Activated CD4-positive, alpha-beta T cell treated with anti-CD3 and anti-CD28 coated beads, Interleukin-2, amount 50 U/mL, for 24 hours (primary cell): ENCODE measurements at regions not wholly inside any gene's neighbourhood (a gene's known extent, or its start where the extent isn't known, plus 50 kb on each side); places are given as distances from the start of the nearest gene placed in this dataset.
"Not testable (repeated sequence)": the region's sequence is repeated elsewhere in the genome, so short reads cannot be mapped to it uniquely, and the experiment has no call there.

Experiments used
- DNase-seq, 2 donors: peaks; one replicate each; pipeline ENCODE4 v3.0.0-alpha.2; 2020; ENCODE audit warnings: low read depth in 1 of 2, low spot score in 1 of 2

GRCh38 chrX:150205011-150205410 lies 158.1 kb upstream of the MAMLD1 start:
- DNase-seq = no peak

DNA sequence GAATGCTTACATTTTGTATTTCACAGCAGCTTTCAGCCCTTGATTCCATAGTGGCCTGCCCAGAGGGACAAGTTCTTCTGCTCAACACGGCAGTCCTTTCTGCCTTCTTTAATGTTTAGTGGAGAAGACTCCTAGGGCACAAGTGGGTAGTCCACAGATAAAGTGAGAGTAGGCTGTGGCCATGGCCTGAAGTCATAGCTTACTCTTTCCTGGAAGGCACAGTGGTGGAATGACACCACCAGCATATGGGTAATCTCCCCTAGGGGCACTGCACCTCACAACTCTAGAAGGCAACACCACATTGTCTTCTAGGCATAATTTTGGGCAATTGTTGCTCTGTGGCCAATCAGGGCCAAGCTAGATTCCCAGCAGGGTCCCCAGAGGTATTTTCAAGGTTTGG lies 155.4 kb upstream of the MAMLD1 start:
- no peak for DNase-seq

- no peak for DNase-seq
These were observed 151.1 kb upstream of the MAMLD1 start for GRCh38 chrX:150211988-150212387.

GRCh38 chrX:150212672-150213480 lies 150.2 kb upstream of the MAMLD1 start:
- DNase-seq = no peak

DNA sequence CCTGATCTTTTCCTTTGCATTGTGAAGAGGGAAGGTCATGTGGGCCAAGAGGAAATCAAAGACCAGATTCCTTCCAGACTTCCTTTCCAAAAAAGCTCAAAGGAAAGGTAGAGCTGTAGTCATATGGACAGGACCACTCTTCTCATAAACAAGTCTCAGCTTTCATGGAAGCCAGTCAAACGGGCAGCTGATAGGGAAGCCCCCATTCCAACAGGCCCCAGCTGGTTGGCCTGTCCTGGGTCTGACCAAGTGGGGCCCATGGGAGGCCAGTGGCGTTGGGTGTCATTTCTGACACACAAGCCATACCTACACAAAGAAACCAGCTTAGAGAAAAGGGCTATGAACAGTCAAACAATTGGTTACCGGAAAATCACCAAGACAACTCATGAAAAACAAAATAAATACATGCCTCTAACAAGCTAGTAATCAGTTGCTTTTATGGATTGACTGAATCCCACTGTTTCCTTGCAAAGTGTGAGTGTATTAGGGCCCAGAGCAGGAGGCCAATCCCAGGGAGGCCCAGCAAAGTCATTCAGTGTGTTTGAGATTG lies 149.6 kb upstream of the MAMLD1 start:
- no peak for DNase-seq

DNA sequence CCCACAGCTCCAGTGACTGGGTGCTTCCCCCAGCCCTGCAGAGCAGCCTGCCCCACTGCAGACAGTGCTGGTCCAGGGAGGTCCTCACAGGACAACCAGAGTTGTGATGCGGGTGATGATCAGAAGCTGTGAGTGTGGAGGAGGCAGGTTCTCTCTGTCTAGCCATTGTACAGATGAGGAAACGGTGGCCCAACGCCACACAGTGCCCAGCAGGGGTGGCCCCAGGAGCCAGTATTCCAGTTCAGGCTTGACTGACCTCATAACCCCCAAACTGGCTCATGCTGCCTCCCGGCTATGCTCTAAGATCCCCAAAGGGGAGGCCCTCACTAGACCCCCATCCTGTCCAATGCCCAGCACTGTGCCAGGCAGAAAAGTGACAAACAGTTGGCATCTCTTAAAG lies 147.1 kb upstream of the MAMLD1 start:
- not testable (repeated sequence) for DNase-seq

DNA sequence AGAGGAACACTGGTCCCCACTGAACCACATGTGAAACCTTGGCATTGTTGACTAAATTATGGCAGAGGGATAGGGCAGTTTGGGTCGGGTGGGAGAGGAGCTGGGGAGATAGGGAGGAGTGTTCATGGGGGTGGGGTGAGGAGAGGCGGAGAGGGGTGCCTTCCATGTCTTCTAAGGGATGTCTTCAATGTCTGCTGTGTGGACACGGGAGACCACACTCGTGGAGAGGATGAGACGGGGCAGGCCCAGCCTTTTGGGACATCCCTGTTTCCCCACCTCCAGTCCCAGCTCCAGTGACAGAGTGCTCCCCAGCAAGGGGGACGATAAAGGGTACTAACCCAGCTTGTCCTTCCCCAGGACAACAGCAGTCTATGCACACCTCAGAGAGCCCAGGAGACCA lies 146.4 kb upstream of the MAMLD1 start:
- DNase-seq = no peak

- no peak for DNase-seq
These were observed 145.5 kb upstream of the MAMLD1 start for GRCh38 chrX:150217609-150218008.

GRCh38 chrX:150219374-150220185 lies 143.5 kb upstream of the MAMLD1 start:
- DNase-seq = no peak

DNA sequence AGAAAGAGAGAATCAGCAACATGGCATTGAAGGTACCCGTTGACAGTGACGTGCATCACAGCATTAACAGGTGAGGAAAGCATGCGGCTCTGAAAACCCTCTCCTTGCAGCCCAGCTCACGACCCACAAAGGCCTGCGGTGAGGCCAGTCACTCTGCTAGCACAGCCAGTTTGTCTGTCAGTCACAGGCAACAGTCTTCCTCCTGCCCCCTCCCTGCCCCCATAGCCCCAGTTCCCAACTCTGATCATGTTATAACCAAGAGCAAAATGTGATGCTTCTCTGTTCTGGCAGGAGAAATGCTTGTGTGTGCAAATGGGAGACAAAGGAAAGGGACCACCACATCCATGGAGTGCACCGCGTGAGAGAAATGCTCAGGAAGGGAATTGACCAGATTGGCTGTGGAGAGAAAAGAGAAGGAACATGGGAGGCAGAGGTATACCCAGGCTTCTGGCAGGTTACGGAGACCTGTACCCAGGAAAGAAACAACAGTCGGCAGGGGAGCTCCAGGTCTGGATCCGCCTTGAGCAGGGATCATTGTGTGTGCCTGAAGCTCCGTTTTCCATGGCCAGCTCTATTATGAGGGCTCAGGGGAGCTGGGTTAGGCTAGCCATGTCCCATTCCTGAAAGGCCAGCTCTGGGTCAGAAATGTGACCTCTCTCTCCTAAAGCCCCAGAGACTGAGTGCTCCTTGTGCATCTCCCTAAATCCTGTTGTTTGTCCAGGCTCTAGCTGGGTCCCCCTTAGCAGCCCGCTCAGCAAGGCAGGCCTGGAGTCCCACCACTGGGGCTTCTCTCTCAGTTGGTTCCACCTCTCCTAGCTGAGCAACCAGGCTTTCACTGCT lies 139.7 kb upstream of the MAMLD1 start:
- no peak for DNase-seq

DNA sequence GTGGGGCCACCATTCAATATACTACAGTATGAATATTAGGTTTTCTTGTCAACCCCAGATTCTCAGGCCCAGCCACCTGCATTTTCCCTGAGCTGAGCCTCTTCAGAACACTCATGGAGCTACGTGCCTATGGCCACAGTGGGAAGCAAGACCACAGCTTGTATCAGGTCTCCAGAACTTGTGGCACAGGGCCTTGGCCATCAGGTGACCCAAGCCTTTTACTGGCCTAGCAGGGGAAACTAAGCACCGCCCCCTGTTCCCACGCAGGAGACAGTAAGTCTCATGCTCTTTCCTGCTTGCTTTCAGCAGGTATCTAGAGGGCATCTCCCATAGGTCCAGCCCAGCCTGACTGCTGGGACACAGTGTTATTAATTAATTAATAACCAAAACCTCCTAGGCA lies 138.4 kb upstream of the MAMLD1 start:
- DNase-seq = no peak

DNA sequence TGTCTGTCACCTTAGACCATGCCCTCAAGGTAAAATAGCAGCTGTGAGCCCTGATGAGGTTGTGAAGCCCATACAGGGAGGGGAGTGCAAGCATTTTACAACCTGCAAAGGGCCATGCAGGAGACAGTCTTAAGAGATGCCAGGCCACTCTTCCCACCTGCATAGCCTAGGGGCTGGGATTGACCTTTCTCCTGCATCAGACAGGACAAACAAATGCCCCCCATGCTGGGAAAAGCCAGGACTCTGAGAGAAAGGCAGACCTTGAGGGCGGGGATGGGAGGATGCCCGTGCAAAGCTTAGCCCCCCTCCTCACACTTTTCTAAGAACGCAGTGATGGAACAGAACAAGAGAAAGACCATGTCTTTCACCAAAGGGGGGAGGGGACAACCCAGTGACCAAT lies 137.9 kb upstream of the MAMLD1 start:
- no peak for DNase-seq

- no peak for DNase-seq
These were observed 137.4 kb upstream of the MAMLD1 start for GRCh38 chrX:150225756-150226155.

DNA sequence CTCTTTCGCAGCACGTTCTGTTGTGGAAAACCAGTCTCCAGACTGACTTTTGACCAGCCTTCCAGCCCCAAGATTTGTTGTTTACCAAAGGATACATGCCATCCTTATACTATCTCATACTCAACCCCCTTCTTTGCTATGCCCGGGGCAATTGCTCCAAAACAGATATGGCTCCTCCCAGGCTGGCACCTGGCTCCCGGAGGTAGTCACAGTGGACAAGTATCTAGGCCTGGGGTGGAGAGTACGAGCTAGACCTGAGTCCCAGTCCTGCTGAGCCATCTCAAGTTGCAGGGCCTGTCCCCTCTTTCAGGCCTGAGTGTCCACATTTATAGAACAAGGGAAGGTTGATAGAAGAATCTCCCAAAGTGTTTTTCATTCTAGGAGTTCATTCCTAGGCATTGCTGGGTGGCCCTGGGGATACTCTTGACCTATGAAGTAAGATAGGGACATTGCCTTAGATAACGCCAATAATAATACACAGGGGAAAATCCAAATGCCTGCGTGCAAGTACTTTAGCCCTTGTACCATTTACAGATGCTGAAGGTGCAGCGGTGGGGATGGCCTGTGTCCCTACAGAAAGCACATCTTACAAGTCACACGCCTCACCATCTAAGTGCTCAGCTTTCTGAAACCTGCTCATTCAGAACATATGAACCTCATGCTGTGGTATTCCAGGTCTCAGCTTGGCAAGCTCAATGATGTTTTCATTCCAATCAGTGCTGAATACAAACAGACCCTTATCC lies 136.7 kb upstream of the MAMLD1 start:
- no peak for DNase-seq

- no peak for DNase-seq
These were observed 135.7 kb upstream of the MAMLD1 start for GRCh38 chrX:150227321-150227860.

- DNase-seq = no peak
These were observed 135.2 kb upstream of the MAMLD1 start for GRCh38 chrX:150227873-150228410.

DNA sequence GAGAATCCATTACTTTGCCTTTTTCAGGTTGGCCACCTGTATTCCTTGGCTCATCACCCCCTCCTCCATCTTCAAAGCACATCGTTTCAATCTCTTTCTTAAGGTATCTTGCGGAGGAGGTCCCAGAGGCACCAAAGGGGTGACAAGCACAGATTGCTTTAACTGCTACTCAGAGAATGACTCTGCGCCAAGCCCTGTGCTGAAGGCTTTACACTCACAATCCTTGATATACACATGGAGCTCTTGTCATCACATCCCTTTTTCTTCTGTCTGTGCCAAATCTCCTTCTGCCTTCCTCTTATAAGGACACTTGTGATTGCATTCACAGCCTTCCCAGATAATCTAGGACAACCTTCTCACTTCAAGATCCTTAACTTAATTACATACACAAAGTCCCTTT lies 134.7 kb upstream of the MAMLD1 start:
- no peak for DNase-seq

- DNase-seq = no peak
These were observed 134.1 kb upstream of the MAMLD1 start for GRCh38 chrX:150229030-150229429.

DNA sequence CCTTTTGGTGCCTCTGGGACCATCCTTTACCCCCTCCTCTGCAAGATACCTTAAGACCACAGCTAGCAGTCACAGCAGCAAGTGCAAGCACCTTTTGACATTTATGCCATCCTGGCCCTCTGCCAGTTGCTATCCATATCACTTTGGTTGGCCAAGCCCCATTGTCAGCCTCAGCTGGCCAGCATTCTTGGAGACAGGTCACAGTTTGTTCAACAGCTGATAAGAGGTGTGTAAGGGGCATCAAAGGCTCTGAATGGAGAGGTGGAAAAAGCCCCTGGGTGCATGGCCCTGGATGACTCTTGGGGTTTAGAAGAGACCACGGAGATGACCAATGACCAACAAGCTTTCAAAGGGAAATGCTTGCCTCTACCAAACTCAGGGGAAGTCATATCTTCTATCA lies 133.6 kb upstream of the MAMLD1 start:
- no peak for DNase-seq

DNA sequence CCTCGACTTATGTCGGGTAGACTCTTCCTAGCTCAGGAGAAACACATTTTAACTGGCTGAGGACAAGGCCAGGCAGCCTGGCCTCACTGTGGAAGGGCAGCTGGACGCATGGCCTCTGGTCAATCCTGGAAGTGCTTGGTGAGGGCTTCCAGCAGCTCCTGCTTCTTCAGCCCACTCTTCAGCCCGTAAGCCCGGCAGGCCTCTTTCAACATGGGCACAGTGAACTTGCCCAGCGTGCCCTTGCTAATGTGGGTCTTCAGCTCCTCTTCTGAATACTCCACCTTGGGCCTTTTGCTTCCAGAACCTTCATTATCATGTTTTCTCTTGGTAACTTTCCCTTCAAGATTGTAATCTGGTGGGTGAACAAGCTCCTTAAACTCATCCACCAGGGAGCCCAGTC lies 132.2 kb upstream of the MAMLD1 start:
- DNase-seq = not testable (repeated sequence)
